HG03066 (cell line): ENCODE measurements at regions not wholly inside any gene's neighbourhood (a gene's known extent, or its start where the extent isn't known, plus 50 kb on each side); places are given as distances from the start of the nearest gene placed in this dataset.

Experiments
- ATAC-seq: cut with Tn5 transposase; IDR thresholded peaks from one replicate; pipeline ENCODE4 v1.9.1; 2021; ENCODE audit warnings: low read depth; ENCODE audit not compliant: unreplicated experiment

DNA sequence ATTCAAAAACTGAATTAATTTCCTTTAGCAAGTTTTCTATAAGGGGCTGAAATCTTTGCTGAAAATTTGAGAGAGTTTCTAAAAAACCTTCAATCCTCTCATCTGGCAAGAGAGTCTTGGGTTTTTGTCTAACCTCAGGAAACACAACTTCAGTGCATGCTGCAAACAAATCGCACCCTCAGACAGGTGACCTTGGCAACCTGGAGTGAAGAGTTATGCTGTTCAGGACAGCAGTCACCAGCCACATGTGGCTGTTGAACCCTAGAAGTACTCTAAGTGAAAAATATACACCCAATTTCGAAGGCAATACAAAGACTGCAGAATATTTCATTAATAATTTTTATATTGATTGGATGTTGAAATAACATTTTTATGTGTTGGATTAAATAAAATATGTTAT, 184.8 kb downstream of the RPS29 start:
- ATAC-seq, result no peak

GRCh38 chr14:49396801-49397200, 189.4 kb downstream of the RPS29 start:
- no peak for ATAC-seq

GRCh38 chr14:49381778-49382177, 204.4 kb downstream of the RPS29 start:
- ATAC-seq, result no peak

DNA sequence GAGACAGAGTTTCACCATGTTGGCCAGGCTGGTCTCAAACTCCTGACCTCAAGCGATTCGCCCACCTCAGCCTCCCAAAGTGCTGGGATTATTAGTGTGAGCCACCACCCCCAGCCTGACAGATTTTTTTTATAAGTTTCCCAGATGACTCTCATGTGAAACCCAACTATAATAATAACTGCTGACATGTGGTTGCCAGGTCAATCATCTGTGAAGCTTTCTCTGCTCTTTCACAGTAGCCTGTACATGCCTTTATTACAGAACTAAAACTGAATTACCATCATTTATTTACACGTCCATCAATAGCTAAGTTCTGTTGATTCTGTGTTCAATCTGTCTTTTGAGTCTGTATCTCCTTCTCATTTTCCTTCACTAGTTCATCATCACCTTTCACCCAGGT, 218.5 kb downstream of the RPS29 start:
- no peak for ATAC-seq

DNA sequence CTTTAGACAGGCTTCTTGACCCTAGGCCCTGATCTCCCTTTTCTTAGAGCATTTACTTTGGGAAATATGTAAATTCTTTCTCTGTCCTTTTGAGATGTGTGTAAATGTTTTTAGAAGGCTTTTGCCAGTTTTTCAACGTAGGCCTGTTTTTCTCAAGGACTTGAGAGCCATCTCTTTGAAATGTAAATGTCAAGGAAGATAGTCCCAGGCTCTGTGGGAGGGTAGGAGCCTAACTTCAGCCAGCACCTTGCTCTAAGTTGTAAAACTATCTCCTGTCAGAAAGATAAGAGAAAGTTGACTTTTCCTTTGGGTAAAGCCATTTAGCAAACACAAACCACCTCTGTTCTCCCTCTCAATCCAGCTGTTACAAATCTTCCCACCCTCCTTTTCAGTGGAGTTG, 219.8 kb downstream of the RPS29 start:
- ATAC-seq, result no peak

- no peak for ATAC-seq
Measured at GRCh38 chr14:49364752-49365117, 221.4 kb downstream of the RPS29 start.

DNA sequence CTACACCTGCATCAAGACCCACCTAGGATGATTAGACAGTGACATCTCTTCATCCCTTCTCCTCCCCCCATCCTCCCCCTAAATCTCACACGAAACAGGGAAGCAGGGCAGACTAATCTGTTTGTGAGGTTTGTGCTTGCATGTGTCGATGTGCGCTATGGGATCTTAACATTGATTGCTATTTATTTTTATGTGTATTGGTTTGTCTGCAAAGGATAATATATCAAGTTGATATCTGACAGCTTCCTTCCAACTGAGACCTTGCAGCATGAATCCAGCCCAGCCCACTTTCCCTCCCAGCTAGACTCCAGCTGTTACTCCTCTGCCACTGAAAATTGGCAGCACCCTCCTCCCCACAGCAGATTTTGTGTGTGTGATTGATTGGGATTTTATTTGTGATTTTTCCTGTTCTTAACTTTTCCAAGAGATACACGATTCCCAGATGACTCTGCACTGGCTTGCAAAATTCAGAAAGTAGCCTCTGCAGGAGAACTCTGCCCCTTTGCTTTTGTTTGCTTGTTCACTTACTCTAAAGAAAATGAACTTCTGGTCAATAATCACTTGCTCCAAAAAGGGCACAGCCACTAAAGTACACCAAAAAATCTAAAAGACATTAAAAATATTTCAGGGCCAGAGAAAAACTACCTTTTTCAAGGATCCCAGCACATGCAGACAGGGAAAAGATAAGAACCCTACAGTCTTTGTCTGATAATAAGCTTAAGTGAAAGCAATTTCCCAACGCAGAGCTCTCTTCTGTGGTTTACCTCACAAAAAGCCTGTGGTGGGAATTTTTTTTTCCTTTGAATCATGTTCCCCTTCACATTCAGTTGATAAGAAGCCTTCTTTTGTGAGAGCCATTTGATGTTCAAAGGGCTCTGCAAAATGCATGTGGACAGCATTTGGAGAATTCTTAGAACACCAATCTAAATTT, 222.1 kb downstream of the RPS29 start:
- ATAC-seq, result no peak

- ATAC-seq, result no peak
Measured at GRCh38 chr14:49362916-49363315, 223.3 kb downstream of the RPS29 start.

DNA sequence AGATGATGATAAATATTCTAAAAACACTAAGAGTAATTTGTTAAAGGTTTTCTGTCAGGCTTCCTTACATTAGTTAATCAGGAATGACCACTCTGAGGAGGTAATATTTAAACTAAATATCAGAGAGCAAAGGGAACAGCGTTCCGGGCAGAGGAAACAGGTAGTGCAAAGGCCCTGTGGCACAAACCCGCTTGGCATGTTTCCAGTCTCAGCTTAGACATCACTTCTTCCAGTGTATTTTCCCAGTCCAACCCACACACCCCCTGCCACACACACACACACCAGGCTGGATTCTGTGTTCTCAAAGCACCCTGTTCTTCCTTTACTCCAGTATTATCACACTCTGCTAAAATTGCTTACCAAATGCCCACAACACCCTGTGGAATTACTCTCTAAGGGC, 247.1 kb downstream of the RPS29 start:
- ATAC-seq, result no peak

DNA sequence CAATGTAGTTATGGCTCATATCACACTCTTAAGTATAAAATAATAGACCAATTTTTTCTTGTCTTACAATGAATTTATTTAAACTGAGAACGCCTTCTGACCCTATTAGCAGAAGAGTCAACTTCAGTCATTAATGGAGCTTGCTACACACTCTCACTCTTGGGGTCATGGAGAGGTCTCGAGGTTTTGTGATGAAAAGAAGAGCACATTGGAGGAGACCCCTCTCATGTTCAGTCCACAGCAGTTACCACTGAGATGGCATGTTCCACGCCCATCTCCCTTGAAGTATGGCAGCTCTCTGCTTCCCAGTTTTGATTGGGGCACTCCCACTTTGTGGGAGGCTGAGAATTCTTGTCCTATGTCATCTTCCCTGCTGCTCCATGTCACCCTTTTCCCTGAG, 266.4 kb downstream of the RPS29 start:
- ATAC-seq, result no peak

DNA sequence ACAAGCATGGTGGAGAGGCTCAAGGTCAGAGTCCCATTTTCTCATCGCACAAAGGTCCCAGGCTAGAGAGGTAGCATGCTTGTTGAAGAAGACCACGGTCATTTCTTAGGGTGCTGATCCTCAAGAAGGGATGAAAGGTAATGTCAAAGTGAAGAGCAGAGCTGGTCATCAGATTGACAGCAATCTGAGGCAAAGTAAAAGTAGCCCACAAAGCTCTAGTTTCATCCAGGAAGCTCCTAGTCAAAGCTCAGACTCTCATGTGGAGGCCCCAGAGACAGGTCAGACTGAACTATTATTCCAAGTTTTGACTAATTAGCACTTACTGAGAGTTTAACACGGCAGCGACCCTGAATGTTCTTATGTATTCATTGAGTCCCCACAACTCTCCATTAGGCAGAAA, 270.6 kb downstream of the RPS29 start:
- ATAC-seq, result no peak

DNA sequence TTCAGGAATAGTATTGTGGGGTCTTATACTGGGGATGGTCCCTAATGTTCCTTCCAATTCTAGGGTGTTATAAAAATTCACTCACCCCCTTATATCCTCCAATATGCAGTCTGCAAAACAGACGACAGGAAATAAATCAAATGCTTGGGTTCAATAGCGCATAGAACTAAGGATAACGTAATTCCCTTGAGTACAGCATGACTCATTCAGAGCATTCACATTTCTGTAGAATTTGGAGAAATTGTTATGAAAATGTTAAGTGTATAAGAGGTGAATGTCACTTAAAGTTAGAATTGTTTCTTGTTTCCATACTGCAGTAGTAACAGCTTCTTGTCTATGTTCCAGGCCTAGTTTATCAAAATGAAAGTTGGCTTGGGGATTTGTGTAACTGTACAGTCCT, 271.4 kb downstream of the RPS29 start:
- no peak for ATAC-seq

DNA sequence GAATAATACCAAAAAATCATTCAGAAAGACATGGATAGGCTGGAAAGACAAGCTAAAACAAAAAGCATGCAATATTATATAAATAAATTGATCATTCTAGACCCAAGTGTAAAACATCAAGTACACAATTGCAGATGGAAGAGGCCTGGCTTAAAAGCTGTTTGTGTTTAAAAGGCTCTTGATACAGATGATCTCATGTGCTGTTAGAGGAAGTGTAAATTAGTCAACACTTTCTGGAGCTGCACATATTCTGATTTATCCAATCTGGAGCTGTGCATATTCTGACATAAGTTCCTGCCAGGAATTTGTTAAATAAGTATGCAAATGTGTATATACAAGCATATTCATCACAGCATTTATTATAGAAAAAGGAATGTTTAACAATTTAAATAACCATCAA, 273.1 kb downstream of the RPS29 start:
- no peak for ATAC-seq

GRCh38 chr14:49310298-49310697, 275.9 kb downstream of the RPS29 start:
- no peak for ATAC-seq

GRCh38 chr14:49306152-49306751, 279.9 kb downstream of the RPS29 start:
- ATAC-seq, result no peak

- ATAC-seq, result no peak
Measured at GRCh38 chr14:49303946-49304516, 282.1 kb downstream of the RPS29 start.

- no peak for ATAC-seq
Measured at GRCh38 chr14:49297102-49297501, 289.1 kb downstream of the RPS29 start.

DNA sequence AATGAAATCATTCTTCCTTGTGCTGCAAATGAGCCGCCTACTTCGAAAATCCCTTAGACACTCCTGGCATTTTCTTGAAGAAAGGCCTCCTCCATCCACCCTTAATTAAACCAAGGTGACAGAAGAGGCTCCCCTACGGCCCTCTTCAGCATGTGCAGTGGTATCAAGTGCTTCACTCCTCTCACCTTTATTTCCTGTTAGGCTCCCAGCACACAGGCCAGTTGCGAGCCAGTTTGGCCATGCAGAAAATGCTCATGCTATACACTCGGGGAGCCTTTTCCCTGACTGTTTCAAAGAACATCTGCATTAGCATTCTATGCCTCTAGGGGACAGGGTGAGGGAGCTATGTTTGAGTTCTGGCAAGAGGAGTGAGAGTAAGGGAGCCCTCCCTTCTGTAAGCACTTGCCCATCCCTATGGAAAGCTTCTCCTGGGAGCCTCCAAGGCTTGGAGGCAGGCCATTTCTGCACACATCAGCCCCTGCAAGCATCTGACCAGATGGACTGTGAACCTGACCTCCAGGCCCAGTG, 291.5 kb downstream of the RPS29 start:
- ATAC-seq, result no peak

GRCh38 chr14:49287004-49287403, 299.2 kb downstream of the RPS29 start:
- ATAC-seq, result no peak

GRCh38 chr14:49286257-49286983, 299.8 kb downstream of the RPS29 start:
- ATAC-seq, result no peak

DNA sequence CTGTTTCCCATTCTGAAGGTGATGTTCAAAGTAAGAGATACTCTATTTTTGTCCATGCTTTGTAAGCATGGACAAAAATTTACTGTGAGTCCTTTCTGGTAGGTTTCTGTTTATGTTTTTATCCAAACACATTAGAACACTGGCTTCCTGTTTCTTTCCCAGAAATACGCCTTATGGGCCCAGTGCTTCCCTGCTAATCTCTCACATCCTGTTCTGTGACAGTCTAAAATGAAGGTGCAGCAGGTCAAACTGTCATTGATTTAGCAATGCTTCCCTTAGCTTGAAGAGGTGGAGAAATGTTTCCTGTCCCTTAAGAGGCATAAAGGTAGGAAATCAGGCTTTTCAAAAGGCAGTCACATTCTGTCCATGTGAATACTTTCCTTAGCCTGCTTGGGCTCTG, 305.6 kb downstream of the RPS29 start:
- ATAC-seq, result no peak
